ENCODE measurements at regions not wholly inside any gene's neighbourhood (a gene's known extent, or its start where the extent isn't known, plus 50 kb on each side); places are given as distances from the start of the nearest gene placed in this dataset.

GRCh38 chr7:12964836-12965235 is 277.4 kb downstream of the ARL4A start:
- Histone ChIP-seq H3K27ac (ENCODE audit: low read depth, low read length, poor library complexity, severe bottlenecking) (no peak overlapping the region), H3K36me3 (ENCODE audit: insufficient read depth, low read length, poor library complexity, severe bottlenecking) (no peaks in the 10 kb centered on the region), H3K9me3 (ENCODE audit: low read depth, low read length, poor library complexity, severe bottlenecking) (no peaks in the 10 kb centered on the region), H3K4me1 (ENCODE audit: insufficient read depth, low read length, poor library complexity, severe bottlenecking) (no peaks in the 10 kb centered on the region), H3K27me3 (replicated peaks; ENCODE audit: insufficient read depth, low read depth, low read length, poor library complexity) (peaks cover 71% of the 10 kb centered on the region), H3K4me3 (ENCODE audit: low read depth, low read length, poor library complexity, severe bottlenecking) (no peak overlapping the region)
- BruUV-seq (replicated peaks), result no TSS peak
- ChIA-PET POLR2A (ENCODE audit: low non-redundant PET) (no interaction called here), CTCF (no interaction called here)
- DNase-seq (ENCODE audit: low spot score), result no peak
- TF ChIP-seq EZH2 (IDR thresholded peaks at IDR 0.05; ENCODE audit: borderline replicate concordance, low read depth, low read length, poor library complexity, severe bottlenecking) (no peak), CTCF (conservative IDR thresholded peaks at IDR 0.05; ENCODE audit: low read depth, low read length) (no peak)
- intact Hi-C loops (cut with micrococcal nuclease; ENCODE audit: unreplicated experiment), result no loop called here

- Histone ChIP-seq H3K4me3 (ENCODE audit: low read depth, low read length, poor library complexity, severe bottlenecking) (no peak overlapping the region), H3K36me3 (ENCODE audit: insufficient read depth, low read length, poor library complexity, severe bottlenecking) (no peaks in the 10 kb centered on the region), H3K27ac (ENCODE audit: low read depth, low read length, poor library complexity, severe bottlenecking) (no peak overlapping the region), H3K9me3 (ENCODE audit: low read depth, low read length, poor library complexity, severe bottlenecking) (no peaks in the 10 kb centered on the region), H3K4me1 (ENCODE audit: insufficient read depth, low read length, poor library complexity, severe bottlenecking) (no peaks in the 10 kb centered on the region), H3K27me3 (replicated peaks; ENCODE audit: insufficient read depth, low read depth, low read length, poor library complexity) (peaks cover 65% of the 10 kb centered on the region)
- no peak for DNase-seq (ENCODE audit: low spot score)
- ChIA-PET POLR2A (ENCODE audit: low non-redundant PET) (no interaction called here), CTCF (no interaction called here)
- BruUV-seq (replicated peaks), result no TSS peak
- intact Hi-C loops (cut with micrococcal nuclease; ENCODE audit: unreplicated experiment), result no loop called here
- TF ChIP-seq CTCF (conservative IDR thresholded peaks at IDR 0.05; ENCODE audit: low read depth, low read length) (no peak), EZH2 (IDR thresholded peaks at IDR 0.05; ENCODE audit: borderline replicate concordance, low read depth, low read length, poor library complexity, severe bottlenecking) (no peak)
Observed at GRCh38 chr7:12965767-12966166, 278.3 kb downstream of the ARL4A start.

- POLR2A ChIA-PET (ENCODE audit: low non-redundant PET), result no interaction called here
- Histone ChIP-seq H3K36me3 (ENCODE audit: insufficient read depth, low read length, poor library complexity, severe bottlenecking) (no peaks in the 10 kb centered on the region), H3K4me1 (ENCODE audit: insufficient read depth, low read length, poor library complexity, severe bottlenecking) (no peaks in the 10 kb centered on the region), H3K27me3 (replicated peaks; ENCODE audit: insufficient read depth, low read depth, low read length, poor library complexity) (peaks cover 50% of the 10 kb centered on the region), H3K9me3 (ENCODE audit: low read depth, low read length, poor library complexity, severe bottlenecking) (no peaks in the 10 kb centered on the region), H3K4me3 (ENCODE audit: low read depth, low read length, poor library complexity, severe bottlenecking) (no peak overlapping the region), H3K27ac (ENCODE audit: low read depth, low read length, poor library complexity, severe bottlenecking) (no peak overlapping the region)
- CTCF ChIA-PET, result no interaction called here
- intact Hi-C loops (cut with micrococcal nuclease; ENCODE audit: unreplicated experiment), result no loop called here
- BruUV-seq (replicated peaks), result no TSS peak
- DNase-seq (ENCODE audit: low spot score), result no peak
- TF ChIP-seq EZH2 (IDR thresholded peaks at IDR 0.05; ENCODE audit: borderline replicate concordance, low read depth, low read length, poor library complexity, severe bottlenecking) (no peak), CTCF (conservative IDR thresholded peaks at IDR 0.05; ENCODE audit: low read depth, low read length) (no peak)
Observed at GRCh38 chr7:12967322-12967721, 279.9 kb downstream of the ARL4A start.
